ENCODE measurements at regions not wholly inside any gene's neighbourhood (a gene's known extent, or its start where the extent isn't known, plus 50 kb on each side); places are given as distances from the start of the nearest gene placed in this dataset.

GRCh38 chr1:34606504-34606903 lies 148.3 kb upstream of the GJB5 start:
- no peak overlapping the region for H3K4me3 ChIP-seq (ENCODE audit: low read length)
- no peak for DNase-seq (ENCODE audit: low read depth)
- no peak for TF ChIP-seq CTCF (conservative IDR thresholded peaks at IDR 0.05; ENCODE audit: low read depth, low read length)

- no peak for TF ChIP-seq CTCF (conservative IDR thresholded peaks at IDR 0.05; ENCODE audit: low read depth, low read length)
- no peak overlapping the region for H3K4me3 ChIP-seq (ENCODE audit: low read length)
- DNase-seq (ENCODE audit: low read depth): no peak
These were observed 144.8 kb upstream of the GJB5 start for GRCh38 chr1:34610063-34610462.

GRCh38 chr1:34611571-34611970 lies 143.3 kb upstream of the GJB5 start:
- TF ChIP-seq CTCF (conservative IDR thresholded peaks at IDR 0.05; ENCODE audit: low read depth, low read length): no peak
- no peak overlapping the region for H3K4me3 ChIP-seq (ENCODE audit: low read length)
- DNase-seq (ENCODE audit: low read depth): no peak

GRCh38 chr1:34612091-34612827 lies 142.6 kb upstream of the GJB5 start:
- no peak overlapping the region for H3K4me3 ChIP-seq (ENCODE audit: low read length)
- DNase-seq (ENCODE audit: low read depth): no peak
- no peak for TF ChIP-seq CTCF (conservative IDR thresholded peaks at IDR 0.05; ENCODE audit: low read depth, low read length)

GRCh38 chr1:34617321-34618118 lies 137.3 kb upstream of the GJB5 start:
- TF ChIP-seq CTCF (conservative IDR thresholded peaks at IDR 0.05; ENCODE audit: low read depth, low read length): no peak
- no peak overlapping the region for H3K4me3 ChIP-seq (ENCODE audit: low read length)
- DNase-seq (ENCODE audit: low read depth): no peak

GRCh38 chr1:34618381-34618780 lies 136.5 kb upstream of the GJB5 start:
- no peak for DNase-seq (ENCODE audit: low read depth)
- no peak overlapping the region for H3K4me3 ChIP-seq (ENCODE audit: low read length)
- TF ChIP-seq CTCF (conservative IDR thresholded peaks at IDR 0.05; ENCODE audit: low read depth, low read length): no peak

- no peak overlapping the region for H3K4me3 ChIP-seq (ENCODE audit: low read length)
- DNase-seq (ENCODE audit: low read depth): no peak
- TF ChIP-seq CTCF (conservative IDR thresholded peaks at IDR 0.05; ENCODE audit: low read depth, low read length): no peak
These were observed 135.6 kb upstream of the GJB5 start for GRCh38 chr1:34619256-34619655.
